ENCODE measurements at regions not wholly inside any gene's neighbourhood (a gene's known extent, or its start where the extent isn't known, plus 50 kb on each side); places are given as distances from the start of the nearest gene placed in this dataset.

DNA sequence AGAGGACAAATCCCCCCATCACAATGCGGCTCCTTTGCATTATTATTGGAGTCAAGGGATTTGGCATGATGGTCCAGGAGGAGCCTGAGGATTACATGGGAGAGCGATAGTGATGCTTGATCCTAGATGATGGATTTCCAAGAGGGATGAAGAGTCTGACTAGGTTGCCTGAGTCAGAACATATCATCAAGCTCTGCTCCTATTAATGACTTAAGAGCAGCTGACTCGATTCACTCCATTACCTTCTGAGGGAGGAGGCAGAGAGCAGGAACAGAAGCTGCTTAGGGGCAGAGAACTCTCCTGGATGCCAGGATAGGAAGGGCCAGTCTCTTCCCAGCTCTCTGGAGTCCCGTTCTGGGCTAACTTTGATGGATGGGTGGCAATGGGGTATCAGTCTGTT lies 54.0 kb upstream of the CISTR start:
- H3K36me3 ChIP-seq = no peaks in the 10 kb centered on the region
- Mint-ChIP-seq H3K9me3 (no peaks in the 10 kb centered on the region), H3K27me3 (ENCODE audit: insufficient read depth, low read depth) (peaks cover 13% of the 10 kb centered on the region), H3K4me1 (no peaks in the 10 kb centered on the region), H3K36me3 (no peaks in the 10 kb centered on the region), H3K27ac (no peak overlapping the region), H3K4me3 (no peak overlapping the region)
- TF ChIP-seq, protein P1, sequence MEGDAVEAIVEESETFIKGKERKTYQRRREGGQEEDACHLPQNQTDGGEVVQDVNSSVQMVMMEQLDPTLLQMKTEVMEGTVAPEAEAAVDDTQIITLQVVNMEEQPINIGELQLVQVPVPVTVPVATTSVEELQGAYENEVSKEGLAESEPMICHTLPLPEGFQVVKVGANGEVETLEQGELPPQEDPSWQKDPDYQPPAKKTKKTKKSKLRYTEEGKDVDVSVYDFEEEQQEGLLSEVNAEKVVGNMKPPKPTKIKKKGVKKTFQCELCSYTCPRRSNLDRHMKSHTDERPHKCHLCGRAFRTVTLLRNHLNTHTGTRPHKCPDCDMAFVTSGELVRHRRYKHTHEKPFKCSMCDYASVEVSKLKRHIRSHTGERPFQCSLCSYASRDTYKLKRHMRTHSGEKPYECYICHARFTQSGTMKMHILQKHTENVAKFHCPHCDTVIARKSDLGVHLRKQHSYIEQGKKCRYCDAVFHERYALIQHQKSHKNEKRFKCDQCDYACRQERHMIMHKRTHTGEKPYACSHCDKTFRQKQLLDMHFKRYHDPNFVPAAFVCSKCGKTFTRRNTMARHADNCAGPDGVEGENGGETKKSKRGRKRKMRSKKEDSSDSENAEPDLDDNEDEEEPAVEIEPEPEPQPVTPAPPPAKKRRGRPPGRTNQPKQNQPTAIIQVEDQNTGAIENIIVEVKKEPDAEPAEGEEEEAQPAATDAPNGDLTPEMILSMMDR (IDR thresholded peaks at IDR 0.05) = no peak
- TF ChIP-seq EZH2 (IDR thresholded peaks at IDR 0.05) (no peak), EZH2phosphoT487 (IDR thresholded peaks at IDR 0.05) (no peak)
- H3K27me3 ChIP-seq = peaks cover 100% of the 10 kb centered on the region
- H3K4me1 ChIP-seq = no peaks in the 10 kb centered on the region
- no peaks in the 10 kb centered on the region for H3F3A ChIP-seq (ENCODE audit: low read depth)
- no peaks in the 10 kb centered on the region for H3K9me3 ChIP-seq (ENCODE audit: low read depth)
- H3K27ac ChIP-seq = no peak overlapping the region
- no peak overlapping the region for H2AFZ ChIP-seq (replicated peaks)
- no peak overlapping the region for H3K4me2 ChIP-seq
- H3K79me2 ChIP-seq (ENCODE audit: low read depth) = no peaks in the 10 kb centered on the region
- no peak overlapping the region for H3K9ac ChIP-seq
- no peak overlapping the region for H3K4me3 ChIP-seq
- DNase-seq (ENCODE audit: low spot score) = no peak
- no peaks in the 10 kb centered on the region for H4K20me1 ChIP-seq (ENCODE audit: low read depth)

DNA sequence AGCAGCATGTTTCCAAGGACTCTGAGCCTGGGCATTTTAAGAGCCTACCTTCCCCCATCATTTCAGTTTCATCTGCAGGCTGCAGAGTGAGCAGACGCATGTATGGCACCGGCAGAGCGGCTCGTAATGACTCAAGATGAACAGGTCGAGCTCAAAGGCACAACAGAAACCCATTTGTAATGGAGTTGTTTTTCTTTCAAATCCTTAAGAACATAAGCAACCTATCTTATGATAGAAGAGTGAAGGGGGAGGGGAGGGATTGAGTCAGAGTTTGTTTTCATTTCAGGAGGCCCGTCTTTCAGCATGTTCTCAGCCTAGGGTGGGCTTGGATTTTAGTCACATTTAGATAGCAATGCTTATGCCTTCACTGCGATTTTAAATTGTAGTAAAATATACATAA lies 54.9 kb upstream of the CISTR start:
- no peak for DNase-seq (ENCODE audit: low spot score)
- Histone ChIP-seq H3F3A (ENCODE audit: low read depth) (no peaks in the 10 kb centered on the region), H3K4me1 (no peaks in the 10 kb centered on the region), H3K79me2 (ENCODE audit: low read depth) (no peaks in the 10 kb centered on the region), H3K4me2 (no peak overlapping the region), H2AFZ (replicated peaks) (no peak overlapping the region), H3K27me3 (peaks cover 100% of the 10 kb centered on the region), H3K4me3 (no peak overlapping the region), H3K9me3 (ENCODE audit: low read depth) (no peaks in the 10 kb centered on the region), H3K27ac (no peak overlapping the region), H3K36me3 (no peaks in the 10 kb centered on the region), H4K20me1 (ENCODE audit: low read depth) (no peaks in the 10 kb centered on the region), H3K9ac (no peak overlapping the region)
- TF ChIP-seq, protein P1 (IDR thresholded peaks at IDR 0.05) = no peak
- TF ChIP-seq EZH2 (IDR thresholded peaks at IDR 0.05) = no peak
- TF ChIP-seq EZH2phosphoT487 (IDR thresholded peaks at IDR 0.05) = no peak
- H3K27me3 Mint-ChIP-seq (ENCODE audit: insufficient read depth, low read depth) = peaks cover 13% of the 10 kb centered on the region
- no peak overlapping the region for H3K27ac Mint-ChIP-seq
- no peaks in the 10 kb centered on the region for H3K36me3 Mint-ChIP-seq
- H3K4me3 Mint-ChIP-seq = no peak overlapping the region
- no peaks in the 10 kb centered on the region for H3K4me1 Mint-ChIP-seq
- no peaks in the 10 kb centered on the region for H3K9me3 Mint-ChIP-seq

DNA sequence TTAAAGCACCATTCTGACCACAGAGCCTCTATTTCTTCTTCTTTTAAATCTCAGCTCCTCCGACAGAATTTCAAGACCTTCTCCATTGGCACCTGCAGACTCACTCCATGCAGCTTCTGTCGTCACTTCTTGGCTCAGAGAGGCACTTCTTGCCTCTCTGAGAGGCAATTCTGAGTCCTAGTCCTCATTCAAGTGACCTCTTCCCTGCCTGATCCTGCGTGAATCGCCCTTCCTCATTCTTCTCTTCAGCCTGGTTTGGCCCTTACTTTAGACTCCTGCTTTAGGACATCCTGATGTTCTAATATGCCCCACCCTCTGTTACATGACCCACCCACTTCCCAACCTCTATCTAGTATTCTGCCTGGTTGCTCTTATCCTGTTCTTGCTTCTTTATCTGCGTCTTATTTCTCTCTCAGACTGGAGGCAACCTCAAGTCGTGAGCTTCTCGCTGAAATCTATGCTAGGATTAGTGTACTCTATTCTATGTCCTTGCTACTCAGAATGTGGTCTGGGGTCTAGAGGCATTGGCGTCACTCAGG lies 55.6 kb upstream of the CISTR start:
- H3K9me3 ChIP-seq (ENCODE audit: low read depth) = no peaks in the 10 kb centered on the region
- no peaks in the 10 kb centered on the region for H3K4me1 ChIP-seq
- peaks cover 99% of the 10 kb centered on the region for H3K27me3 ChIP-seq
- no peak overlapping the region for H3K9ac ChIP-seq
- H3F3A ChIP-seq (ENCODE audit: low read depth) = no peaks in the 10 kb centered on the region
- peaks cover 14% of the 10 kb centered on the region for H3K27me3 Mint-ChIP-seq (ENCODE audit: insufficient read depth, low read depth)
- TF ChIP-seq EZH2phosphoT487 (IDR thresholded peaks at IDR 0.05) (no peak), EZH2 (IDR thresholded peaks at IDR 0.05) (no peak)
- TF ChIP-seq, protein P1 (IDR thresholded peaks at IDR 0.05) = no peak
- no peak overlapping the region for H3K4me3 Mint-ChIP-seq
- no peak overlapping the region for H3K27ac Mint-ChIP-seq
- H3K9me3 Mint-ChIP-seq = no peaks in the 10 kb centered on the region
- H3K36me3 Mint-ChIP-seq = no peaks in the 10 kb centered on the region
- H3K79me2 ChIP-seq (ENCODE audit: low read depth) = no peaks in the 10 kb centered on the region
- H3K27ac ChIP-seq = no peak overlapping the region
- H3K36me3 ChIP-seq = no peaks in the 10 kb centered on the region
- no peaks in the 10 kb centered on the region for H3K4me1 Mint-ChIP-seq
- H4K20me1 ChIP-seq (ENCODE audit: low read depth) = no peaks in the 10 kb centered on the region
- no peak for DNase-seq (ENCODE audit: low spot score)
- no peak overlapping the region for H3K4me2 ChIP-seq
- H3K4me3 ChIP-seq = no peak overlapping the region
- no peak overlapping the region for H2AFZ ChIP-seq (replicated peaks)

Data from neural progenitor cell (in vitro differentiated cells).